ENCODE measurements at regions not wholly inside any gene's neighbourhood (a gene's known extent, or its start where the extent isn't known, plus 50 kb on each side); places are given as distances from the start of the nearest gene placed in this dataset.

GRCh38 chr5:145484158-145484557 is 351.0 kb downstream of the PRELID2 start:
- TF ChIP-seq EZH2phosphoT487 (IDR thresholded peaks at IDR 0.05; ENCODE audit: insufficient read depth, low read depth) (no peak), EZH2 (IDR thresholded peaks at IDR 0.05; ENCODE audit: insufficient read depth, poor library complexity, severe bottlenecking) (no peak)
